Esophagus muscularis mucosa (tissue), 3 donors: ENCODE measurements at regions not wholly inside any gene's neighbourhood (a gene's known extent, or its start where the extent isn't known, plus 50 kb on each side); places are given as distances from the start of the nearest gene placed in this dataset.

Experiments used
- CTCF ChIP-seq, 3 experiments: fragments of 200-600 bp in 2 of 3; fragments of 450-650 bp in 1 of 3; sonication (generic) in 2 of 3; IDR thresholded peaks; one replicate each; pipeline ENCODE4 v1.5.1; 2017 to 2019; ENCODE audit warnings: antibody characterized with exemption in 3 of 3, mild to moderate bottlenecking in 2 of 3, moderate library complexity in 1 of 3
- POLR2A ChIP-seq: fragments of 450-650 bp; IDR thresholded peaks from one replicate; pipeline ENCODE4 v1.6.1; 2017; ENCODE audit warnings: antibody characterized with exemption, moderate library complexity, mild to moderate bottlenecking, low read depth

GRCh38 chr12:58995666-58996363, 75.5 kb upstream of the LRIG3 start:
- no peak for TF ChIP-seq POLR2A
- no peak for TF ChIP-seq CTCF (IDR thresholded peaks at IDR 0.05)
